ENCODE measurements at regions not wholly inside any gene's neighbourhood (a gene's known extent, or its start where the extent isn't known, plus 50 kb on each side); places are given as distances from the start of the nearest gene placed in this dataset.
"Not testable (repeated sequence)": the region's sequence is repeated elsewhere in the genome, so short reads cannot be mapped to it uniquely, and the experiment has no call there.

DNA sequence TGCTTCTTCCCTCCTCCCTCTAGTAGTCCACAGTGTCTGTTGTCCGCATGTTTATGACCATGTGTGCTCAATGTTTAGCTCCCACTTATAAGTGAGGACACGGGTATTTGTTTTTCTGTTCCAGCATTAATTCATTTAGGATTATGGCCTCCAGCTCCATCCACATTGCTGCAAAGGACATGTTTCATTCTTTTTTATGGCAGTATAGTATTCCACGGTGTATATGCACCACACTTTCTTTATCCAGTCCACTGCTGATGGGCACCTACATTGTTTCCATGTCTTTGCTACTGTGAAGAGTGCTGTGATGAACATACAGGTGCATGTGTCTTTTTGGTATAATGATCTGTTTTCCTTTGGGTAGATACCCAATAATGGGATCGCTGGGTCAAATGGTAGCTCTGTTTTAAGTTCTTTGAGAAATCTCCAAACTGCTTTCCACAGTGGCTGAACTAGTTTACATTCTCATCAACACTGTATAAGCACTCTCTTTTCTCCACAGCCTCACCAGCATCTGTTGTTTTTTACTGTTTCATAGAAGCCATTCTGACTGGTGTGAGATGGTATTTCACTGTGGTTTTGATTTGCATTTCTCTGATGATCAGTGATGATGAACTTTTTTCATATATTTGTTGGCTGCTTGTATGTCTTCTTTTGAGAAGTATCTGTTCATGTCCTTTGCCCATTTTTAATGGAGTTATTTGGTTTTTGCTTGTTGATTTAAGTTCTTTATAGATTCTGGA lies 63.0 kb upstream of the SLC22A16 start:
- not testable (repeated sequence) for DNase-seq (ENCODE audit: low read depth in 4 of 6, low spot score in 6 of 6)
- no CpG with 5 or more reads among the region's 4 CpGs for WGBS (ENCODE audit: insufficient coverage)

GRCh38 chr6:110538416-110539160 lies 62.2 kb upstream of the SLC22A16 start:
- H3K9me3 ChIP-seq (ENCODE audit: control insufficient read depth, insufficient read depth, low read length), result no peaks in the 10 kb centered on the region
- no peaks in the 10 kb centered on the region for H3K36me3 ChIP-seq (ENCODE audit: control insufficient read depth, insufficient read depth, low read length)
- H3K4me3 ChIP-seq (ENCODE audit: low read depth, low read length), result no peak overlapping the region
- H3K27ac ChIP-seq (ENCODE audit: low read depth, low read length), result no peak overlapping the region
- H3K4me1 ChIP-seq (ENCODE audit: control insufficient read depth, insufficient read depth, low read length), result peaks cover 16% of the 10 kb centered on the region
- no peak for DNase-seq (ENCODE audit: low read depth in 4 of 6, low spot score in 6 of 6)
- 89% methylated on average over 2 of the region's 5 CpGs for WGBS (ENCODE audit: insufficient coverage)
- H3K27me3 ChIP-seq (ENCODE audit: control insufficient read depth, insufficient read depth, low read length), result no peaks in the 10 kb centered on the region

More for the DNA sequence above, 63.0 kb upstream of the SLC22A16 start:
- not testable (repeated sequence) for H3K27me3 ChIP-seq (ENCODE audit: control insufficient read depth, insufficient read depth, low read length); H3K4me3 ChIP-seq (ENCODE audit: low read depth, low read length); H3K36me3 ChIP-seq (ENCODE audit: control insufficient read depth, insufficient read depth, low read length); H3K27ac ChIP-seq (ENCODE audit: low read depth, low read length); H3K9me3 ChIP-seq (ENCODE audit: control insufficient read depth, insufficient read depth, low read length)
- peaks cover 16% of the 10 kb centered on the region for H3K4me1 ChIP-seq (ENCODE audit: control insufficient read depth, insufficient read depth, low read length)

DNA sequence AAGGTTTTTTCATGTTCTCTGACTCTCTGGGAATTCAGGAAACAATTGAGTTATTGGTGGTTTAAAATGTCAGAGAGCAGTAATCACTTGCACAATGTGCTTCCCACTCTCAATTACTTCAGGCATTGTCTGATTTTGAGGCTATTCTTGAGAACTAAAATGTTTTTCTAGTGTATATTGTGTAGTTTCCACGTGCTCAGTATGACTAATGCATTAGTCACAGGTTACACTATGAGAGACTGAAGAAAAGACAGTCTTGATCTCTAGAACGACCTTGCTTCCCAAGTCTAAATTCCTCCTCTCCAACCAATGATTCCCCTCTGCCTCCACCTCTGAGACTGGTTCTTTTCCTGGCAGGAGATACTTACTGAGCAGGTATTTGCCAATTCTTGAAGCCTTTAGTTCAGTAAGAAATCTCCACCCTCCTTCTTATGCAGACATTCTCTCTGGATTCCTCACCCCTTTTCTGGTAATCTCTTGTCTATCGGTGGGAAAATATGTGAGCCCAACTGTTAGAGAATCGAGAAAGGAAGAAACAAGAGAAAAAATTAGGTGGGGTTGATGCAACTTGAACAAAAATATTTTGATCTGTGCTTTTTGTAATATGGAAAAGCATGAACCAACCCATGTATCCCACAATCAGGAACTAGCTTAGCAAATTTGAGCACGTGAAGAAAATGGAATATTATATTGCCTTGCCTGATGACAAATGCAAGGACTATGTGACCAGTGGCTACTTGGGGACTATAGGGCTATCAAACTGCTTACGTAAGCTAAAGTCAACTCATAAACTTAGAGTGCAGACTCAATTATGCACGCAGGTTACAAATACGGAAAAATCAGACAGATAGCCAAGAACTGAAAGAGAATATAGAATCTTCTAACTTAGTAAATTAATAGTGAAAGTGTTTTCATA lies 61.1 kb upstream of the SLC22A16 start:
- no peaks in the 10 kb centered on the region for H3K36me3 ChIP-seq (ENCODE audit: control insufficient read depth, insufficient read depth, low read length)
- H3K27me3 ChIP-seq (ENCODE audit: control insufficient read depth, insufficient read depth, low read length), result no peaks in the 10 kb centered on the region
- H3K27ac ChIP-seq (ENCODE audit: low read depth, low read length), result no peak overlapping the region
- no peak for DNase-seq (ENCODE audit: low read depth in 4 of 6, low spot score in 6 of 6)
- peaks cover 9% of the 10 kb centered on the region for H3K4me1 ChIP-seq (ENCODE audit: control insufficient read depth, insufficient read depth, low read length)
- no peaks in the 10 kb centered on the region for H3K9me3 ChIP-seq (ENCODE audit: control insufficient read depth, insufficient read depth, low read length)
- WGBS (ENCODE audit: insufficient coverage), result 50% methylated on average over 2 of the region's 8 CpGs
- no peak overlapping the region for H3K4me3 ChIP-seq (ENCODE audit: low read depth, low read length)

DNA sequence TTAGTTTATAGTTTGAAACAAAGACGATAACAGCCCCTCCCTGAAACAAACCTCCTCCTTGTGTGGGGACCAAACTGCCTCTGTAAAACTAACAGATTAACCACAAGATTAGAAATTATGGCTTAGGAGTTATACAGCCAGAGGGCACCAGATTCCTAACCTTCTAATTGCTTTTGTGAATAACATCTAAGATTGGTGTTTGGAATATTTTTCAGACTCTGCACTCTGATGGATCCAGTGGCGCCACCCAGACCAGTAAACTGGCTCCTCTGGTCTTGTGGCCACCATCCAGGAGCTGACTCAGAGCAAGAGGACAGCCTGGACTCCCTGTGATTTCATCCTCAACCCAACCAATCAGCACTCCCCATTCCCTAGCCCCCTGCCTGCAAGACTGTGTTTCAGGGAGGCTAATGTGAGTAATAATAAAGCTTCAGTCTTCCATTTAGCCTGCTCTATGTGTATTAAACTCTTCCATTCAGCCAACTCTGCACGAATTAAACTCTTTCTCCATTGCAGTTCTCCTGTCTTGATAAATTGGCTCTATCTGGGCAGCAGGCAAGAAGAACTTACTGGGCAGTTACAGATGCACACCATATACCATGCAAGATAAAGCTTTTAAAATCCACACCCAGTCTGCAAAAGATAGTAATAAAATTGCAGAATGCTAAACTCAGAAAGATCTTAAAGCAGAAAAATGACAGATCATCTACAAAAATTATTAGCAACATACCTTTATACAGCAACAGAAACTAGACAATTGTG lies 58.5 kb upstream of the SLC22A16 start:
- Histone ChIP-seq H3K27me3 (ENCODE audit: control insufficient read depth, insufficient read depth, low read length) (no peaks in the 10 kb centered on the region), H3K27ac (ENCODE audit: low read depth, low read length) (no peak overlapping the region), H3K4me1 (ENCODE audit: control insufficient read depth, insufficient read depth, low read length) (no peaks in the 10 kb centered on the region), H3K9me3 (ENCODE audit: control insufficient read depth, insufficient read depth, low read length) (no peaks in the 10 kb centered on the region), H3K36me3 (ENCODE audit: control insufficient read depth, insufficient read depth, low read length) (no peaks in the 10 kb centered on the region), H3K4me3 (ENCODE audit: low read depth, low read length) (no peak overlapping the region)
- DNase-seq (ENCODE audit: low read depth in 4 of 6, low spot score in 6 of 6), result no peak
- WGBS (ENCODE audit: insufficient coverage), result 50% methylated on average over 2 of the region's 3 CpGs

- Histone ChIP-seq H3K36me3 (ENCODE audit: control insufficient read depth, insufficient read depth, low read length) (no peaks in the 10 kb centered on the region), H3K27me3 (ENCODE audit: control insufficient read depth, insufficient read depth, low read length) (no peaks in the 10 kb centered on the region), H3K27ac (ENCODE audit: low read depth, low read length) (peak overlapping the region; percentile 30), H3K4me3 (ENCODE audit: low read depth, low read length) (no peak overlapping the region), H3K9me3 (ENCODE audit: control insufficient read depth, insufficient read depth, low read length) (no peaks in the 10 kb centered on the region), H3K4me1 (ENCODE audit: control insufficient read depth, insufficient read depth, low read length) (no peaks in the 10 kb centered on the region)
- peak in 1 of 6 donors; percentile 24 for DNase-seq (ENCODE audit: low read depth in 4 of 6, low spot score in 6 of 6)
- no CpG with 5 or more reads among the region's 1 CpG for WGBS (ENCODE audit: insufficient coverage)
Observed at GRCh38 chr6:110532431-110532830, 56.0 kb upstream of the SLC22A16 start.

GRCh38 chr6:110530671-110531070 lies 54.3 kb upstream of the SLC22A16 start:
- DNase-seq (ENCODE audit: low read depth in 4 of 6, low spot score in 6 of 6), result no peak
- H3K9me3 ChIP-seq (ENCODE audit: control insufficient read depth, insufficient read depth, low read length), result no peaks in the 10 kb centered on the region
- WGBS (ENCODE audit: insufficient coverage), result 100% methylated on average over 2 of the region's 2 CpGs
- no peaks in the 10 kb centered on the region for H3K36me3 ChIP-seq (ENCODE audit: control insufficient read depth, insufficient read depth, low read length)
- no peak overlapping the region for H3K4me3 ChIP-seq (ENCODE audit: low read depth, low read length)
- H3K27me3 ChIP-seq (ENCODE audit: control insufficient read depth, insufficient read depth, low read length), result no peaks in the 10 kb centered on the region
- H3K27ac ChIP-seq (ENCODE audit: low read depth, low read length), result no peak overlapping the region
- no peaks in the 10 kb centered on the region for H3K4me1 ChIP-seq (ENCODE audit: control insufficient read depth, insufficient read depth, low read length)

DNA sequence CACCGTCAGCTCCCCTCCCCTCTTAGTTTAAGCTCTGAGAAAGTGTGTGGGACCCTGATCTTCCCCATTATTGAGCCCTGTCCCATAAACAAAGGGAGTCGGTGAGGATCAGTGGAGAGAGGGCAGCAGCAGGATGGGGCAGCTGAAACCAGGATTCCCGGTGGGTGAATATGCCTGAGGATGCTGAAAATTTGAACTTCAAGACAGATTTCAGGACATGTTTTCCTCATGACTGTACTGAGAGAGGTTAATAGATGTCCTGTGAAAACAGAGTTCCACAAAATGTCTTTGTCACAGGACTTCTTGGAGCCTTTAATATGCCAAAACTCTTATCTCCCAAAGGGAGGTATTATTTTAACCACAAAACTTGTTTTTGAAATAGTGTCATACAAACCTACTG lies 53.5 kb upstream of the SLC22A16 start:
- no peak for DNase-seq (ENCODE audit: low read depth in 4 of 6, low spot score in 6 of 6)
- no peaks in the 10 kb centered on the region for H3K36me3 ChIP-seq (ENCODE audit: control insufficient read depth, insufficient read depth, low read length)
- H3K27me3 ChIP-seq (ENCODE audit: control insufficient read depth, insufficient read depth, low read length), result no peaks in the 10 kb centered on the region
- H3K4me3 ChIP-seq (ENCODE audit: low read depth, low read length), result no peak overlapping the region
- no peaks in the 10 kb centered on the region for H3K9me3 ChIP-seq (ENCODE audit: control insufficient read depth, insufficient read depth, low read length)
- H3K4me1 ChIP-seq (ENCODE audit: control insufficient read depth, insufficient read depth, low read length), result no peaks in the 10 kb centered on the region
- WGBS (ENCODE audit: insufficient coverage), result 64% methylated on average over 2 of the region's 3 CpGs
- H3K27ac ChIP-seq (ENCODE audit: low read depth, low read length), result no peak overlapping the region

GRCh38 chr6:110529355-110529754 lies 52.9 kb upstream of the SLC22A16 start:
- H3K27me3 ChIP-seq (ENCODE audit: control insufficient read depth, insufficient read depth, low read length), result no peaks in the 10 kb centered on the region
- no peak for DNase-seq (ENCODE audit: low read depth in 4 of 6, low spot score in 6 of 6)
- WGBS (ENCODE audit: insufficient coverage), result 86% methylated on average over 2 of the region's 5 CpGs
- no peak overlapping the region for H3K4me3 ChIP-seq (ENCODE audit: low read depth, low read length)
- no peak overlapping the region for H3K27ac ChIP-seq (ENCODE audit: low read depth, low read length)
- H3K36me3 ChIP-seq (ENCODE audit: control insufficient read depth, insufficient read depth, low read length), result no peaks in the 10 kb centered on the region
- H3K9me3 ChIP-seq (ENCODE audit: control insufficient read depth, insufficient read depth, low read length), result no peaks in the 10 kb centered on the region
- H3K4me1 ChIP-seq (ENCODE audit: control insufficient read depth, insufficient read depth, low read length), result no peaks in the 10 kb centered on the region

DNA sequence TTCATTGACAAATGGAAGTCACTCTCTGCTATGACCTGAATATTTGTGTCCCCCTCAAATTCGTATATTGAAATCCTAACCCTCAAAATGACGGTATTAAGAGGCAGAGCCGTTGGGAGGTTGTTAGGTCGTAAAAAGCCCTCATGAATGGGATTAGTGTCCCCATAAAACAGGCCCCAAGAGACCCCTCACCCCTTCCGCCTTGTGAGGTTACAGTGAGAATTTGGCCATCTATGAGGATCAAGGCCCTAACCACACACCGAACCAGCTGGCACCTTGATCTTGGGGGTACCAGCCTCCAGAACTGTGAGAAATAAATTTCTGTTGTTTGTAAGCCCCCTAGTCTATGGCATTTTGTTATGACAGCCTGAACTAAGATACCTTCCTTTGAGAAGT lies 52.5 kb upstream of the SLC22A16 start:
- Histone ChIP-seq H3K4me3 (ENCODE audit: low read depth, low read length) (no peak overlapping the region), H3K27ac (ENCODE audit: low read depth, low read length) (no peak overlapping the region), H3K9me3 (ENCODE audit: control insufficient read depth, insufficient read depth, low read length) (no peaks in the 10 kb centered on the region), H3K4me1 (ENCODE audit: control insufficient read depth, insufficient read depth, low read length) (no peaks in the 10 kb centered on the region), H3K36me3 (ENCODE audit: control insufficient read depth, insufficient read depth, low read length) (no peaks in the 10 kb centered on the region), H3K27me3 (ENCODE audit: control insufficient read depth, insufficient read depth, low read length) (no peaks in the 10 kb centered on the region)
- no peak for DNase-seq (ENCODE audit: low read depth in 4 of 6, low spot score in 6 of 6)
- WGBS (ENCODE audit: insufficient coverage), result 100% methylated on average over 1 of the region's 6 CpGs

Data from spinal cord (tissue), 9 donors.